Transverse colon (tissue), 4 donors: ENCODE measurements at regions not wholly inside any gene's neighbourhood (a gene's known extent, or its start where the extent isn't known, plus 50 kb on each side); places are given as distances from the start of the nearest gene placed in this dataset.

Experiments used
- DNase-seq: peaks from one replicate; pipeline ENCODE4 v3.0.0-alpha.2; 2019
- H3K27ac ChIP-seq, 4 donors: fragments of 200-600 bp; sonication (generic); 2 replicates each; pipeline ENCODE4 v1.5.1; 2016 to 2018; ENCODE audit warnings: inconsistent platforms in 4 of 4
- H3K27me3 ChIP-seq: fragments of 200-600 bp; sonication (generic); 2 replicates; pipeline ENCODE4 v1.5.1; 2017; ENCODE audit warnings: inconsistent platforms
- H3K36me3 ChIP-seq, 4 donors: fragments of 200-600 bp; sonication (generic); 2 replicates each; pipeline ENCODE4 v1.5.1; 2017 to 2019; ENCODE audit warnings: inconsistent platforms in 4 of 4
- H3K4me1 ChIP-seq, 4 donors: fragments of 200-600 bp; sonication (generic); 2 replicates each; pipeline ENCODE4 v1.5.1; 2017 to 2020; ENCODE audit warnings: inconsistent platforms in 4 of 4
- H3K4me3 ChIP-seq, 4 donors: fragments of 200-600 bp; sonication (generic); 1 replicate in 1 of 4; 2 replicates in 3 of 4; pipeline versions ENCODE4 v1.5.1 to v1.6.1; 2017 to 2019; ENCODE audit warnings: inconsistent platforms in 4 of 4
- H3K9me3 ChIP-seq, 2 donors: fragments of 200-600 bp; sonication (generic); 2 replicates each; pipeline ENCODE4 v1.5.1; 2017 to 2019; ENCODE audit warnings: inconsistent platforms in 2 of 2
- CTCF ChIP-seq, 5 experiments: fragments of 200-600 bp in 3 of 5; fragments of 450-650 bp in 2 of 5; sonication (generic) in 3 of 5; IDR thresholded peaks; 1 replicate in 2 of 5; 2 replicates in 3 of 5; pipeline ENCODE4 v1.5.1; 2016 to 2017; ENCODE audit warnings: antibody characterized with exemption in 5 of 5, inconsistent platforms in 3 of 5, mild to moderate bottlenecking in 2 of 5, moderate library complexity in 1 of 5
- EP300 ChIP-seq: sonication (generic); formaldehyde crosslinking; IDR thresholded peaks from one replicate; pipeline ENCODE4 v1.6.1; 2017; ENCODE audit warnings: antibody characterized with exemption, low read depth
- POLR2A ChIP-seq: fragments of 450-650 bp; IDR thresholded peaks from one replicate; pipeline ENCODE4 v1.6.1; 2016; ENCODE audit warnings: antibody characterized with exemption, mild to moderate bottlenecking, moderate library complexity
- POLR2AphosphoS5 ChIP-seq, 3 donors: sonication (generic); formaldehyde crosslinking; IDR thresholded peaks; one replicate each; pipeline ENCODE4 v1.6.1; 2016; ENCODE audit warnings: antibody characterized with exemption in 3 of 3
- WGBS, 2 donors: methylation state at CpG; one replicate each; pipeline ENCODE4 v1.1.5; 2018; ENCODE audit warnings: low coverage in 1 of 2; 5-methylcytosine and 5-hydroxymethylcytosine counted together
- in situ Hi-C, 4 donors: fragments of 200-750 bp; cut with MboI; loops; one replicate each; pipeline versions ENCODE4 v1.15.0 to v1.15.1; 2017; ENCODE audit warnings: low sequenced_read_pairs in 3 of 4, low pct_ligation_motif_present in 1 of 4, low pct_unique_long_range_greater_than_20kb in 1 of 4
- intact Hi-C: fragments of 100-400 bp; cut with DNase I; formaldehyde crosslinking; loops from one replicate; pipeline ENCODE4 v1.15.1; 2023; ENCODE audit warnings: low total_unique reads

- Histone ChIP-seq H3K27me3 (no peaks in the 10 kb centered on the region), H3K4me3 (no peak overlapping the region), H3K4me1 (no peaks in the 10 kb centered on the region), H3K27ac (no peak overlapping the region), H3K36me3 (no peaks in the 10 kb centered on the region), H3K9me3 (no peaks in the 10 kb centered on the region)
- TF ChIP-seq POLR2AphosphoS5 (IDR thresholded peaks at IDR 0.05) = no peak
- no peak for TF ChIP-seq EP300
- no peak for TF ChIP-seq CTCF (IDR thresholded peaks at IDR 0.05)
- TF ChIP-seq POLR2A = no peak
- in situ Hi-C loops (no loop called here), intact Hi-C loops (no loop called here)
- DNase-seq = no peak
- WGBS, 2 donors = 52 to 63% methylated on average over 3 to 4 of the region's 4 CpGs
Measured at GRCh38 chr15:87761736-87762509, 494.6 kb downstream of the NTRK3 start.

GRCh38 chr15:87760547-87761314 is 495.8 kb downstream of the NTRK3 start:
- Histone ChIP-seq H3K9me3 (no peaks in the 10 kb centered on the region), H3K36me3 (no peaks in the 10 kb centered on the region), H3K27ac (no peak overlapping the region), H3K27me3 (no peaks in the 10 kb centered on the region), H3K4me1 (no peaks in the 10 kb centered on the region), H3K4me3 (no peak overlapping the region)
- no peak for TF ChIP-seq CTCF (IDR thresholded peaks at IDR 0.05)
- in situ Hi-C loops (no loop called here), intact Hi-C loops (no loop called here)
- WGBS, 2 donors = 79 to 84% methylated on average over 3 of the region's 3 CpGs
- no peak for DNase-seq

GRCh38 chr15:87758794-87759418 is 497.6 kb downstream of the NTRK3 start:
- WGBS, 2 donors = 56 to 68% methylated on average over 4 to 9 of the region's 9 CpGs
- in situ Hi-C loops (no loop called here), intact Hi-C loops (no loop called here)
- Histone ChIP-seq H3K27me3 (no peaks in the 10 kb centered on the region), H3K27ac (no peak overlapping the region), H3K4me1 (no peaks in the 10 kb centered on the region), H3K9me3 (no peaks in the 10 kb centered on the region), H3K4me3 (no peak overlapping the region), H3K36me3 (no peaks in the 10 kb centered on the region)
- TF ChIP-seq CTCF (IDR thresholded peaks at IDR 0.05) (no peak), POLR2A (no peak), POLR2AphosphoS5 (IDR thresholded peaks at IDR 0.05) (no peak), EP300 (no peak)
- no peak for DNase-seq

GRCh38 chr15:87757084-87757483 is 499.5 kb downstream of the NTRK3 start:
- no peak overlapping the region for H3K4me3 ChIP-seq
- no peaks in the 10 kb centered on the region for H3K9me3 ChIP-seq
- no peak overlapping the region for H3K27ac ChIP-seq
- no peak for DNase-seq
- no peaks in the 10 kb centered on the region for H3K27me3 ChIP-seq
- peaks cover 0 to 7% (median 0%) of the 10 kb centered on the region in 4 donors for H3K4me1 ChIP-seq
- WGBS, 2 donors = 94 to 96% methylated on average over 6 to 7 of the region's 7 CpGs
- no peak for TF ChIP-seq EP300
- TF ChIP-seq POLR2A = no peak
- H3K36me3 ChIP-seq = no peaks in the 10 kb centered on the region
- intact Hi-C loops (no loop called here), in situ Hi-C loops (no loop called here)
